ENCODE measurements at regions not wholly inside any gene's neighbourhood (a gene's known extent, or its start where the extent isn't known, plus 50 kb on each side); places are given as distances from the start of the nearest gene placed in this dataset.

GRCh38 chr3:81872566-81872965, 111.1 kb upstream of the GBE1 start:
- TF ChIP-seq, protein P1, sequence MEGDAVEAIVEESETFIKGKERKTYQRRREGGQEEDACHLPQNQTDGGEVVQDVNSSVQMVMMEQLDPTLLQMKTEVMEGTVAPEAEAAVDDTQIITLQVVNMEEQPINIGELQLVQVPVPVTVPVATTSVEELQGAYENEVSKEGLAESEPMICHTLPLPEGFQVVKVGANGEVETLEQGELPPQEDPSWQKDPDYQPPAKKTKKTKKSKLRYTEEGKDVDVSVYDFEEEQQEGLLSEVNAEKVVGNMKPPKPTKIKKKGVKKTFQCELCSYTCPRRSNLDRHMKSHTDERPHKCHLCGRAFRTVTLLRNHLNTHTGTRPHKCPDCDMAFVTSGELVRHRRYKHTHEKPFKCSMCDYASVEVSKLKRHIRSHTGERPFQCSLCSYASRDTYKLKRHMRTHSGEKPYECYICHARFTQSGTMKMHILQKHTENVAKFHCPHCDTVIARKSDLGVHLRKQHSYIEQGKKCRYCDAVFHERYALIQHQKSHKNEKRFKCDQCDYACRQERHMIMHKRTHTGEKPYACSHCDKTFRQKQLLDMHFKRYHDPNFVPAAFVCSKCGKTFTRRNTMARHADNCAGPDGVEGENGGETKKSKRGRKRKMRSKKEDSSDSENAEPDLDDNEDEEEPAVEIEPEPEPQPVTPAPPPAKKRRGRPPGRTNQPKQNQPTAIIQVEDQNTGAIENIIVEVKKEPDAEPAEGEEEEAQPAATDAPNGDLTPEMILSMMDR (optimal IDR thresholded peaks at IDR 0.05 in 1 of 3, IDR thresholded peaks at IDR 0.05 in 1 of 3, conservative IDR thresholded peaks at IDR 0.05 in 1 of 3; ENCODE audit: extremely low read depth in 1 of 3, insufficient read depth in 2 of 3, low read length in 3 of 3), result no peak
- TF ChIP-seq EZH2 (IDR thresholded peaks at IDR 0.05; ENCODE audit: low read length), result no peak

Measured in keratinocyte (primary cell).